ENCODE measurements at regions not wholly inside any gene's neighbourhood (a gene's known extent, or its start where the extent isn't known, plus 50 kb on each side); places are given as distances from the start of the nearest gene placed in this dataset.

DNA sequence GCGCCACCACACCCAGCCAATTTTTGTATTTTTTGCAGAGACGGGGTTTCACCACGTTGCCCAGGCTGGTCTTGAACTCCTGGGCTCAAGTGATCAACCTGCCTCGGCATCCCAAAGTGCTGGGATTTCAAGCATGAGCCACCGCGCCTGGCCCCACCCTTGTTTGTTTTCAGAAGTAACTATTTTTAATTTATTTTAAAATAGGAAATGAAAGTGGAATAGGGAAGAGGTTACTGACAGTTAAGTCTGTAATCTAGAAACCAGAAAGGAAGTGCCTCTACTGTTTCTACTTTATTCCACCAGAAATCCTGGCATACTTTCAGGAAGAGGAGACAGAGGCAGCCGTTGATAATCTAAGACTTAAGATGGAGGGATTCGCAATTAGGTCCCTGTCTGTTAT, 225.6 kb downstream of the TANC2 start:
- TF ChIP-seq, protein P1, sequence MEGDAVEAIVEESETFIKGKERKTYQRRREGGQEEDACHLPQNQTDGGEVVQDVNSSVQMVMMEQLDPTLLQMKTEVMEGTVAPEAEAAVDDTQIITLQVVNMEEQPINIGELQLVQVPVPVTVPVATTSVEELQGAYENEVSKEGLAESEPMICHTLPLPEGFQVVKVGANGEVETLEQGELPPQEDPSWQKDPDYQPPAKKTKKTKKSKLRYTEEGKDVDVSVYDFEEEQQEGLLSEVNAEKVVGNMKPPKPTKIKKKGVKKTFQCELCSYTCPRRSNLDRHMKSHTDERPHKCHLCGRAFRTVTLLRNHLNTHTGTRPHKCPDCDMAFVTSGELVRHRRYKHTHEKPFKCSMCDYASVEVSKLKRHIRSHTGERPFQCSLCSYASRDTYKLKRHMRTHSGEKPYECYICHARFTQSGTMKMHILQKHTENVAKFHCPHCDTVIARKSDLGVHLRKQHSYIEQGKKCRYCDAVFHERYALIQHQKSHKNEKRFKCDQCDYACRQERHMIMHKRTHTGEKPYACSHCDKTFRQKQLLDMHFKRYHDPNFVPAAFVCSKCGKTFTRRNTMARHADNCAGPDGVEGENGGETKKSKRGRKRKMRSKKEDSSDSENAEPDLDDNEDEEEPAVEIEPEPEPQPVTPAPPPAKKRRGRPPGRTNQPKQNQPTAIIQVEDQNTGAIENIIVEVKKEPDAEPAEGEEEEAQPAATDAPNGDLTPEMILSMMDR (conservative IDR thresholded peaks at IDR 0.05), result no peak
- no peak for TF ChIP-seq EZH2 (IDR thresholded peaks at IDR 0.05; ENCODE audit: low read depth)
